Karpas-422 (cell line): ENCODE measurements at regions not wholly inside any gene's neighbourhood (a gene's known extent, or its start where the extent isn't known, plus 50 kb on each side); places are given as distances from the start of the nearest gene placed in this dataset.

ENCODE experiments used
- DNase-seq: peaks from one replicate; pipeline ENCODE4 v3.0.0-alpha.2; 2015
- H2AFZ ChIP-seq: fragments of 200-600 bp; sonication (generic); 2 replicates; pipeline ENCODE4 v1.6.1; 2014; ENCODE audit warnings: antibody characterized with exemption, low read length, mixed read lengths
- H3K27ac ChIP-seq: fragments of 200-600 bp; sonication (generic); 2 replicates; pipeline ENCODE4 v1.5.1; 2014; ENCODE audit warnings: mild to moderate bottlenecking, low read length, moderate library complexity
- H3K27me3 ChIP-seq: fragments of 200-600 bp; sonication (generic); 2 replicates; pipeline ENCODE4 v1.6.1; 2014; ENCODE audit warnings: low read length, mixed read lengths
- H3K36me3 ChIP-seq: fragments of 200-600 bp; sonication (generic); 2 replicates; pipeline ENCODE4 v1.6.1; 2014; ENCODE audit warnings: low read length, mixed read lengths; ENCODE audit not compliant: insufficient read depth
- H3K4me1 ChIP-seq: fragments of 200-600 bp; sonication (generic); 2 replicates; pipeline ENCODE4 v1.6.1; 2014; ENCODE audit warnings: mild to moderate bottlenecking, low read length, mixed read lengths
- H3K4me2 ChIP-seq: fragments of 200-600 bp; sonication (generic); 2 replicates; pipeline ENCODE4 v1.6.1; 2014; ENCODE audit warnings: low read length, low read depth, mild to moderate bottlenecking; ENCODE audit not compliant: poor library complexity, severe bottlenecking
- H3K4me3 ChIP-seq: fragments of 200-600 bp; sonication (generic); 2 replicates; pipeline ENCODE4 v1.5.1; 2014; ENCODE audit warnings: mild to moderate bottlenecking, antibody characterized with exemption, low read length, mixed read lengths
- H3K79me2 ChIP-seq: fragments of 200-600 bp; sonication (generic); 2 replicates; pipeline ENCODE4 v1.6.1; 2014; ENCODE audit warnings: mild to moderate bottlenecking, low read length, mixed read lengths
- H3K9ac ChIP-seq: fragments of 200-600 bp; sonication (generic); 2 replicates; pipeline ENCODE4 v1.6.0; 2014; ENCODE audit warnings: low read length
- H3K9me2 ChIP-seq: fragments of 200-600 bp; sonication (generic), shearing (Covaris generic); replicated peaks from 2 replicates; pipeline ENCODE4 v1.6.0; 2014; ENCODE audit warnings: mild to moderate bottlenecking, low read length, moderate library complexity; ENCODE audit not compliant: insufficient read depth
- H3K9me3 ChIP-seq: fragments of 300-700, 200-600 bp; sonication (generic); 2 replicates; pipeline ENCODE4 v1.6.1; 2014; ENCODE audit warnings: low read length, mixed read lengths
- H4K20me1 ChIP-seq: fragments of 200-600 bp; sonication (generic); 2 replicates; pipeline ENCODE4 v1.6.1; 2014; ENCODE audit warnings: mild to moderate bottlenecking, antibody characterized with exemption, low read length, low read depth; ENCODE audit not compliant: insufficient read depth

- Histone ChIP-seq H3K4me1 (no peaks in the 10 kb centered on the region), H3K9ac (no peak overlapping the region), H4K20me1 (no peaks in the 10 kb centered on the region), H3K9me3 (no peaks in the 10 kb centered on the region), H3K27ac (no peak overlapping the region), H3K4me3 (no peak overlapping the region), H3K27me3 (no peaks in the 10 kb centered on the region), H3K79me2 (no peaks in the 10 kb centered on the region), H2AFZ (no peak overlapping the region), H3K36me3 (no peaks in the 10 kb centered on the region), H3K9me2 (no peaks in the 10 kb centered on the region), H3K4me2 (no peak overlapping the region)
- DNase-seq = no peak
These were observed 420.7 kb upstream of the TRIB2 start for GRCh38 chr2:12295856-12296519.

- no peak overlapping the region for H3K9ac ChIP-seq
- no peak overlapping the region for H3K4me2 ChIP-seq
- no peak overlapping the region for H3K27ac ChIP-seq
- H3K79me2 ChIP-seq = no peaks in the 10 kb centered on the region
- H3K36me3 ChIP-seq = no peaks in the 10 kb centered on the region
- H3K4me1 ChIP-seq = no peaks in the 10 kb centered on the region
- no peaks in the 10 kb centered on the region for H3K9me3 ChIP-seq
- H2AFZ ChIP-seq = no peak overlapping the region
- H3K27me3 ChIP-seq = no peaks in the 10 kb centered on the region
- H3K4me3 ChIP-seq = no peak overlapping the region
- no peaks in the 10 kb centered on the region for H4K20me1 ChIP-seq
- DNase-seq = no peak
- no peaks in the 10 kb centered on the region for H3K9me2 ChIP-seq
These were observed 419.8 kb upstream of the TRIB2 start for GRCh38 chr2:12296915-12297314.

GRCh38 chr2:12298352-12298751 is 418.4 kb upstream of the TRIB2 start:
- no peak overlapping the region for H3K4me3 ChIP-seq
- H4K20me1 ChIP-seq = no peaks in the 10 kb centered on the region
- H3K79me2 ChIP-seq = no peaks in the 10 kb centered on the region
- no peaks in the 10 kb centered on the region for H3K27me3 ChIP-seq
- H3K9ac ChIP-seq = no peak overlapping the region
- no peak overlapping the region for H3K27ac ChIP-seq
- no peaks in the 10 kb centered on the region for H3K9me3 ChIP-seq
- no peaks in the 10 kb centered on the region for H3K4me1 ChIP-seq
- no peaks in the 10 kb centered on the region for H3K9me2 ChIP-seq
- H3K4me2 ChIP-seq = no peak overlapping the region
- H3K36me3 ChIP-seq = no peaks in the 10 kb centered on the region
- DNase-seq = no peak
- H2AFZ ChIP-seq = no peak overlapping the region

- H2AFZ ChIP-seq = no peak overlapping the region
- H4K20me1 ChIP-seq = no peaks in the 10 kb centered on the region
- H3K27me3 ChIP-seq = no peaks in the 10 kb centered on the region
- H3K9me2 ChIP-seq = no peaks in the 10 kb centered on the region
- no peaks in the 10 kb centered on the region for H3K9me3 ChIP-seq
- no peak overlapping the region for H3K4me3 ChIP-seq
- no peak for DNase-seq
- no peak overlapping the region for H3K4me2 ChIP-seq
- H3K4me1 ChIP-seq = no peaks in the 10 kb centered on the region
- no peaks in the 10 kb centered on the region for H3K36me3 ChIP-seq
- H3K9ac ChIP-seq = no peak overlapping the region
- no peaks in the 10 kb centered on the region for H3K79me2 ChIP-seq
- no peak overlapping the region for H3K27ac ChIP-seq
These were observed 417.3 kb upstream of the TRIB2 start for GRCh38 chr2:12299431-12299830.

- Histone ChIP-seq H3K79me2 (no peaks in the 10 kb centered on the region), H3K36me3 (no peaks in the 10 kb centered on the region)
These were observed 416.6 kb upstream of the TRIB2 start for GRCh38 chr2:12300019-12300602.

GRCh38 chr2:12300927-12301326 is 415.8 kb upstream of the TRIB2 start:
- no peaks in the 10 kb centered on the region for H3K27me3 ChIP-seq
- no peaks in the 10 kb centered on the region for H3K36me3 ChIP-seq
- no peak overlapping the region for H3K4me2 ChIP-seq
- H4K20me1 ChIP-seq = no peaks in the 10 kb centered on the region
- H3K79me2 ChIP-seq = no peaks in the 10 kb centered on the region
- H3K9me3 ChIP-seq = no peaks in the 10 kb centered on the region
- no peak overlapping the region for H3K9ac ChIP-seq
- no peak overlapping the region for H2AFZ ChIP-seq
- no peak overlapping the region for H3K27ac ChIP-seq
- H3K4me3 ChIP-seq = no peak overlapping the region
- H3K4me1 ChIP-seq = no peaks in the 10 kb centered on the region
- no peaks in the 10 kb centered on the region for H3K9me2 ChIP-seq
- no peak for DNase-seq

More at GRCh38 chr2:12300019-12300602, 416.6 kb upstream of the TRIB2 start:
- Histone ChIP-seq H3K4me3 (no peak overlapping the region), H3K27ac (no peak overlapping the region), H3K9ac (no peak overlapping the region), H3K27me3 (no peaks in the 10 kb centered on the region), H3K9me2 (no peaks in the 10 kb centered on the region), H2AFZ (no peak overlapping the region), H4K20me1 (no peaks in the 10 kb centered on the region), H3K4me1 (no peaks in the 10 kb centered on the region), H3K4me2 (no peak overlapping the region), H3K9me3 (no peaks in the 10 kb centered on the region)
- DNase-seq = no peak

- H4K20me1 ChIP-seq = no peaks in the 10 kb centered on the region
- H3K27me3 ChIP-seq = no peaks in the 10 kb centered on the region
- H3K79me2 ChIP-seq = no peaks in the 10 kb centered on the region
- no peak overlapping the region for H3K4me2 ChIP-seq
- H3K36me3 ChIP-seq = no peaks in the 10 kb centered on the region
- DNase-seq = no peak
- H3K4me3 ChIP-seq = no peak overlapping the region
- no peaks in the 10 kb centered on the region for H3K9me3 ChIP-seq
- H3K27ac ChIP-seq = no peak overlapping the region
- H3K4me1 ChIP-seq = no peaks in the 10 kb centered on the region
- no peak overlapping the region for H2AFZ ChIP-seq
- H3K9ac ChIP-seq = no peak overlapping the region
- no peaks in the 10 kb centered on the region for H3K9me2 ChIP-seq
These were observed 414.6 kb upstream of the TRIB2 start for GRCh38 chr2:12302140-12302539.

GRCh38 chr2:12302691-12303090 is 414.0 kb upstream of the TRIB2 start:
- Histone ChIP-seq H3K4me1 (no peaks in the 10 kb centered on the region), H3K9me2 (no peaks in the 10 kb centered on the region), H2AFZ (no peak overlapping the region), H4K20me1 (no peaks in the 10 kb centered on the region), H3K36me3 (no peaks in the 10 kb centered on the region), H3K27ac (no peak overlapping the region), H3K4me2 (no peak overlapping the region), H3K79me2 (no peaks in the 10 kb centered on the region), H3K9ac (no peak overlapping the region), H3K27me3 (no peaks in the 10 kb centered on the region), H3K9me3 (no peaks in the 10 kb centered on the region), H3K4me3 (no peak overlapping the region)
- DNase-seq = no peak
